ENCODE measurements at regions not wholly inside any gene's neighbourhood (a gene's known extent, or its start where the extent isn't known, plus 50 kb on each side); places are given as distances from the start of the nearest gene placed in this dataset.

- Histone ChIP-seq H3K36me3 (ENCODE audit: control insufficient read depth, insufficient read depth, low read length) (no peaks in the 10 kb centered on the region), H3K9me3 (no peaks in the 10 kb centered on the region), H3K4me3 (ENCODE audit: low read depth, low read length) (no peak overlapping the region), H3K27me3 (replicated peaks; ENCODE audit: control insufficient read depth, insufficient read depth, low read length) (no peaks in the 10 kb centered on the region; the same call in 1 of the 2 replicates), H3K4me1 (0 out of 2 replicates have a peak, but pooled peaks cover 2% of the 10 kb centered on the region)
- BruUV-seq (replicated peaks), result no TSS peak
- H3K27me3 Mint-ChIP-seq (ENCODE audit: insufficient read depth, unreplicated experiment), result peaks cover 3% of the 10 kb centered on the region
- H3K4me1 Mint-ChIP-seq (ENCODE audit: low read depth, unreplicated experiment), result peaks cover 7% of the 10 kb centered on the region
- CTCF ChIA-PET, result no interaction called here
- H3K27ac Mint-ChIP-seq (ENCODE audit: unreplicated experiment), result no peak overlapping the region
- no peak for DNase-seq
- intact Hi-C loops (cut with micrococcal nuclease; ENCODE audit: unreplicated experiment), result no loop called here
- no peaks in the 10 kb centered on the region for H3K36me3 Mint-ChIP-seq (ENCODE audit: insufficient read depth, unreplicated experiment)
- no peak overlapping the region for H3K4me3 Mint-ChIP-seq (ENCODE audit: unreplicated experiment)
- POLR2A ChIA-PET, result no interaction called here
- TF ChIP-seq CTCF (IDR thresholded peaks at IDR 0.05; ENCODE audit: insufficient read depth in 1 of 2, low read depth in 1 of 2, low read length in 1 of 2, severe bottlenecking in 1 of 2, unreplicated experiment in 1 of 2), result no peak
- H3K9me3 Mint-ChIP-seq (ENCODE audit: unreplicated experiment), result no peaks in the 10 kb centered on the region
Observed at GRCh38 chr2:7278984-7279383, 361.8 kb downstream of the RNF144A start.

DNA sequence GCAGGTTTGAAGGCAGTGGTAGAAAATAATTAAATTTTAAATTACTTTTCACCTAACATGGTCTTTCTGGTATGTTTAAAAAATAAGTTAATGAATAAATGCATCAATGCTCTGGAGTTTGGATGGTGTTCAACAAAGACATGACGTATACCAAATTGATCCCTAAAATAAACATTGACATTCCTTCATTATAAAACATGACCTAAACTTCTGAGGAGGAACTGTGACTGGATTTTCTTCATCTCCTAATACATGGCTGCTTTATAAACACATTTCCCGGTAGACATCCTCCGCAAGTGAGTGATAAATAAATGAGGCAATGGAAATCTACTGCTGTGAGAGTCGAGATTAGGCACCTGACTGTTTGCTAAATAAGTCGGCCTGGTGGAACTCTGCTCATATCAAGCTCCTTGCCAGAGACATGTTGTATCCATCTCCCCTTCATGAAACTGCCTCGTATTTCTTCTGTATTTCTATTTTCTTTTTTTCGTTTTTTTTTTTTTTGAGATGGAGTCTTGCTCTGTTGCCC, 362.3 kb downstream of the RNF144A start:
- BruUV-seq (replicated peaks), result no TSS peak
- ChIA-PET POLR2A (no interaction called here), CTCF (no interaction called here)
- H3K36me3 ChIP-seq (ENCODE audit: control insufficient read depth, insufficient read depth, low read length), result no peaks in the 10 kb centered on the region
- H3K27me3 Mint-ChIP-seq (ENCODE audit: insufficient read depth, unreplicated experiment), result peaks cover 3% of the 10 kb centered on the region
- no peak for TF ChIP-seq CTCF (IDR thresholded peaks at IDR 0.05; ENCODE audit: insufficient read depth in 1 of 2, low read depth in 1 of 2, low read length in 1 of 2, severe bottlenecking in 1 of 2, unreplicated experiment in 1 of 2)
- no peaks in the 10 kb centered on the region for H3K9me3 ChIP-seq
- intact Hi-C loops (cut with micrococcal nuclease; ENCODE audit: unreplicated experiment), result no loop called here
- no peaks in the 10 kb centered on the region; the same call in 1 of the 2 replicates for H3K27me3 ChIP-seq (replicated peaks; ENCODE audit: control insufficient read depth, insufficient read depth, low read length)
- peaks cover 7% of the 10 kb centered on the region for H3K4me1 Mint-ChIP-seq (ENCODE audit: low read depth, unreplicated experiment)
- no peak overlapping the region for H3K27ac Mint-ChIP-seq (ENCODE audit: unreplicated experiment)
- H3K9me3 Mint-ChIP-seq (ENCODE audit: unreplicated experiment), result no peaks in the 10 kb centered on the region
- H3K4me1 ChIP-seq, result 0 out of 2 replicates have a peak, but pooled peaks cover 2% of the 10 kb centered on the region
- no peaks in the 10 kb centered on the region for H3K36me3 Mint-ChIP-seq (ENCODE audit: insufficient read depth, unreplicated experiment)
- DNase-seq, result no peak
- H3K4me3 Mint-ChIP-seq (ENCODE audit: unreplicated experiment), result no peak overlapping the region
- H3K4me3 ChIP-seq (ENCODE audit: low read depth, low read length), result no peak overlapping the region

- H3K4me3 ChIP-seq (ENCODE audit: low read depth, low read length), result no peak overlapping the region
- Mint-ChIP-seq H3K27me3 (ENCODE audit: insufficient read depth, unreplicated experiment) (peaks cover 5% of the 10 kb centered on the region), H3K4me3 (ENCODE audit: unreplicated experiment) (no peak overlapping the region), H3K27ac (ENCODE audit: unreplicated experiment) (no peak overlapping the region), H3K4me1 (ENCODE audit: low read depth, unreplicated experiment) (no peaks in the 10 kb centered on the region), H3K36me3 (ENCODE audit: insufficient read depth, unreplicated experiment) (no peaks in the 10 kb centered on the region), H3K9me3 (ENCODE audit: unreplicated experiment) (no peaks in the 10 kb centered on the region)
- CTCF ChIA-PET, result no interaction called here
- no peaks in the 10 kb centered on the region for H3K4me1 ChIP-seq
- no peak for TF ChIP-seq CTCF (IDR thresholded peaks at IDR 0.05; ENCODE audit: insufficient read depth in 1 of 2, low read depth in 1 of 2, low read length in 1 of 2, severe bottlenecking in 1 of 2, unreplicated experiment in 1 of 2)
- intact Hi-C loops (cut with micrococcal nuclease; ENCODE audit: unreplicated experiment), result no loop called here
- no peaks in the 10 kb centered on the region; the same call in 1 of the 2 replicates for H3K9me3 ChIP-seq
- no TSS peak for BruUV-seq (replicated peaks)
- no peaks in the 10 kb centered on the region for H3K36me3 ChIP-seq (ENCODE audit: control insufficient read depth, insufficient read depth, low read length)
- POLR2A ChIA-PET, result no interaction called here
- no peak for DNase-seq
- H3K27me3 ChIP-seq (replicated peaks; ENCODE audit: control insufficient read depth, insufficient read depth, low read length), result no peaks in the 10 kb centered on the region; the same call in none of the 2 replicates
Observed at GRCh38 chr2:7280790-7281189, 363.6 kb downstream of the RNF144A start.

All from Caco-2 (cell line).